Stomach smooth muscle (tissue), 2 donors: ENCODE measurements at regions not wholly inside any gene's neighbourhood (a gene's known extent, or its start where the extent isn't known, plus 50 kb on each side); places are given as distances from the start of the nearest gene placed in this dataset.

ENCODE experiments used
- H3K27ac ChIP-seq: one replicate; pipeline ENCODE4 v1.7.0; 2013; ENCODE audit warnings: mild to moderate bottlenecking, low read length, inconsistent platforms
- H3K27me3 ChIP-seq, 2 donors: one replicate each; pipeline ENCODE4 v1.7.0; 2013; ENCODE audit warnings: low read length in 2 of 2; ENCODE audit not compliant: insufficient read depth in 2 of 2, control insufficient read depth in 1 of 2
- H3K36me3 ChIP-seq, 2 donors: one replicate each; pipeline ENCODE4 v1.7.0; 2013; ENCODE audit warnings: low read length in 2 of 2; ENCODE audit not compliant: control insufficient read depth in 2 of 2, insufficient read depth in 2 of 2
- H3K4me1 ChIP-seq: one replicate; pipeline ENCODE4 v1.7.0; 2013; ENCODE audit warnings: low read length; ENCODE audit not compliant: control insufficient read depth, insufficient read depth
- H3K4me3 ChIP-seq, 2 donors: one replicate each; pipeline ENCODE4 v1.7.0; 2013; ENCODE audit warnings: low read length in 2 of 2
- H3K9ac ChIP-seq, 2 donors: one replicate each; pipeline ENCODE4 v1.7.0; 2013; ENCODE audit warnings: low read length in 2 of 2, mild to moderate bottlenecking in 1 of 2
- H3K9me3 ChIP-seq, 2 donors: one replicate each; pipeline ENCODE4 v1.7.0; 2013; ENCODE audit warnings: low read length in 2 of 2; ENCODE audit not compliant: control insufficient read depth in 2 of 2
- donor health status: healthy.
- donor health status: Pancreatic carcinoma.

GRCh38 chr11:22471385-22471784 is 133.2 kb downstream of the SLC17A6 start:
- Histone ChIP-seq H3K27ac (no peak overlapping the region), H3K4me3 (no peak overlapping the region), H3K9me3 (no peaks in the 10 kb centered on the region), H3K4me1 (no peaks in the 10 kb centered on the region), H3K9ac (no peak overlapping the region), H3K27me3 (no peaks in the 10 kb centered on the region), H3K36me3 (no peaks in the 10 kb centered on the region)

- Histone ChIP-seq H3K36me3 (no peaks in the 10 kb centered on the region), H3K4me3 (no peak overlapping the region), H3K9me3 (no peaks in the 10 kb centered on the region), H3K4me1 (no peaks in the 10 kb centered on the region), H3K9ac (no peak overlapping the region), H3K27ac (no peak overlapping the region), H3K27me3 (no peaks in the 10 kb centered on the region)
Observed at GRCh38 chr11:22467741-22468140, 129.6 kb downstream of the SLC17A6 start.

GRCh38 chr11:22467248-22467647 is 129.1 kb downstream of the SLC17A6 start:
- Histone ChIP-seq H3K9me3 (no peaks in the 10 kb centered on the region), H3K27me3 (no peaks in the 10 kb centered on the region), H3K4me1 (no peaks in the 10 kb centered on the region), H3K9ac (no peak overlapping the region), H3K27ac (no peak overlapping the region), H3K4me3 (no peak overlapping the region), H3K36me3 (no peaks in the 10 kb centered on the region)

GRCh38 chr11:22466809-22467208 is 128.6 kb downstream of the SLC17A6 start:
- H3K4me3 ChIP-seq, result no peak overlapping the region
- H3K36me3 ChIP-seq, result no peaks in the 10 kb centered on the region
- H3K4me1 ChIP-seq, result no peaks in the 10 kb centered on the region
- no peak overlapping the region for H3K27ac ChIP-seq
- H3K9me3 ChIP-seq, result no peaks in the 10 kb centered on the region
- H3K9ac ChIP-seq, result no peak overlapping the region
- H3K27me3 ChIP-seq, result no peaks in the 10 kb centered on the region

GRCh38 chr11:22466351-22466750 is 128.2 kb downstream of the SLC17A6 start:
- Histone ChIP-seq H3K4me1 (no peaks in the 10 kb centered on the region), H3K9me3 (no peaks in the 10 kb centered on the region), H3K27me3 (no peaks in the 10 kb centered on the region), H3K27ac (no peak overlapping the region), H3K36me3 (no peaks in the 10 kb centered on the region), H3K4me3 (no peak overlapping the region), H3K9ac (no peak overlapping the region)

- Histone ChIP-seq H3K4me3 (no peak overlapping the region), H3K4me1 (no peaks in the 10 kb centered on the region), H3K27ac (no peak overlapping the region), H3K36me3 (no peaks in the 10 kb centered on the region), H3K9me3 (no peaks in the 10 kb centered on the region), H3K9ac (no peak overlapping the region), H3K27me3 (no peaks in the 10 kb centered on the region)
Observed at GRCh38 chr11:22465620-22466019, 127.4 kb downstream of the SLC17A6 start.

GRCh38 chr11:22461626-22462025 is 123.4 kb downstream of the SLC17A6 start:
- Histone ChIP-seq H3K27ac (no peak overlapping the region), H3K27me3 (no peaks in the 10 kb centered on the region), H3K4me3 (no peak overlapping the region), H3K9me3 (no peaks in the 10 kb centered on the region), H3K4me1 (no peaks in the 10 kb centered on the region), H3K36me3 (no peaks in the 10 kb centered on the region), H3K9ac (no peak overlapping the region)

GRCh38 chr11:22460181-22460580 is 122.0 kb downstream of the SLC17A6 start:
- Histone ChIP-seq H3K27me3 (no peaks in the 10 kb centered on the region), H3K27ac (no peak overlapping the region), H3K9ac (no peak overlapping the region), H3K4me1 (no peaks in the 10 kb centered on the region), H3K36me3 (no peaks in the 10 kb centered on the region), H3K9me3 (no peaks in the 10 kb centered on the region), H3K4me3 (no peak overlapping the region)

GRCh38 chr11:22459048-22459447 is 120.9 kb downstream of the SLC17A6 start:
- Histone ChIP-seq H3K36me3 (no peaks in the 10 kb centered on the region), H3K27ac (no peak overlapping the region), H3K9me3 (no peaks in the 10 kb centered on the region), H3K9ac (no peak overlapping the region), H3K27me3 (no peaks in the 10 kb centered on the region), H3K4me3 (no peak overlapping the region), H3K4me1 (no peaks in the 10 kb centered on the region)

- H3K4me3 ChIP-seq, result no peak overlapping the region
- no peaks in the 10 kb centered on the region for H3K4me1 ChIP-seq
- H3K36me3 ChIP-seq, result no peaks in the 10 kb centered on the region
- H3K9ac ChIP-seq, result no peak overlapping the region
- H3K9me3 ChIP-seq, result no peaks in the 10 kb centered on the region
- no peak overlapping the region for H3K27ac ChIP-seq
- H3K27me3 ChIP-seq, result no peaks in the 10 kb centered on the region
Observed at GRCh38 chr11:22458161-22458560, 120.0 kb downstream of the SLC17A6 start.

GRCh38 chr11:22456993-22457762 is 119.0 kb downstream of the SLC17A6 start:
- Histone ChIP-seq H3K27ac (no peak overlapping the region), H3K4me3 (no peak overlapping the region), H3K36me3 (no peaks in the 10 kb centered on the region), H3K9me3 (no peaks in the 10 kb centered on the region), H3K4me1 (no peaks in the 10 kb centered on the region), H3K27me3 (no peaks in the 10 kb centered on the region), H3K9ac (no peak overlapping the region)
